Panc1 (cell line): ENCODE measurements at regions not wholly inside any gene's neighbourhood (a gene's known extent, or its start where the extent isn't known, plus 50 kb on each side); places are given as distances from the start of the nearest gene placed in this dataset.

Source experiments
- ATAC-seq: fragments of 200-7000 bp; cut with Tn5 transposase; 2 replicates; pipeline ENCODE4 v1.9.1; 2020; ENCODE audit warnings: mild to moderate bottlenecking, moderate library complexity
- BruUV-seq: library from RNA; stranded (reverse); fragments of 400-500 nt; replicated peaks from 2 replicates; lab custom pipeline; 2021; lab: Mats Ljungman, UMichigan
- CTCF ChIA-PET: fragments of 300-600 bp; sonication (Branson Sonifier 250); formaldehyde crosslinking; loops from one replicate; lab custom pipeline; 2022; ENCODE audit warnings: antibody characterized with exemption; lab: Charles Lee
- POLR2A ChIA-PET: fragments of 300-600 bp; sonication (Branson Sonifier 250); formaldehyde crosslinking; loops from one replicate; lab custom pipeline; 2022; ENCODE audit warnings: antibody characterized with exemption; lab: Charles Lee
- DNase-seq: peaks from one replicate; pipeline ENCODE4 v3.0.0-alpha.2; 2010; ENCODE audit warnings: low read depth, low spot score
- H3K27ac ChIP-seq: 2 replicates; pipeline ENCODE4 v1.5.1; 2011; ENCODE audit warnings: mild to moderate bottlenecking, low read length, inconsistent platforms
- H3K27me3 ChIP-seq: fragments of 200-500 bp; sonication (Bioruptor generic); 2 replicates; pipeline ENCODE4 v1.6.0; 2014; ENCODE audit warnings: low read length, inconsistent platforms; ENCODE audit not compliant: control insufficient read depth, insufficient read depth
- H3K36me3 ChIP-seq: fragments of 200-500 bp; sonication (Bioruptor generic); 2 replicates; pipeline ENCODE4 v1.5.1; 2014; ENCODE audit warnings: inconsistent platforms, mild to moderate bottlenecking, low read length, moderate library complexity; ENCODE audit not compliant: control insufficient read depth, insufficient read depth
- H3K4me1 ChIP-seq: 2 replicates; pipeline ENCODE4 v1.5.1; 2011; ENCODE audit warnings: inconsistent platforms, mild to moderate bottlenecking, low read length, moderate library complexity; ENCODE audit not compliant: control insufficient read depth, insufficient read depth
- H3K4me3 ChIP-seq, 2 experiments: 2 replicates each; pipeline ENCODE4 v1.5.1; 2011 to 2012; ENCODE audit warnings: low read depth in 2 of 2, low read length in 2 of 2, mild to moderate bottlenecking in 2 of 2, inconsistent platforms in 1 of 2, moderate library complexity in 1 of 2
- H3K9me3 ChIP-seq: fragments of 200-500 bp; sonication (Bioruptor generic); 2 replicates; pipeline ENCODE4 v1.5.1; 2014; ENCODE audit warnings: low read depth, mild to moderate bottlenecking, inconsistent platforms, low read length, moderate library complexity; ENCODE audit not compliant: control insufficient read depth, insufficient read depth
- CTCF ChIP-seq: fragments of 450-650 bp; IDR thresholded peaks from 2 replicates; pipeline ENCODE4 v1.5.1; 2017; ENCODE audit warnings: mild to moderate bottlenecking
- POLR2AphosphoS5 ChIP-seq: IDR thresholded peaks from 2 replicates; pipeline ENCODE4 v1.6.1; 2012; ENCODE audit warnings: mild to moderate bottlenecking, low read depth, low read length, moderate library complexity
- REST ChIP-seq, 2 experiments: IDR thresholded peaks; 2 replicates each; pipeline ENCODE4 v1.6.1; 2011 to 2012; ENCODE audit warnings: low read depth in 2 of 2, control low read depth in 1 of 2, low read length in 1 of 2, mild to moderate bottlenecking in 1 of 2, moderate library complexity in 1 of 2; ENCODE audit not compliant: insufficient read depth in 1 of 2
- SIN3A ChIP-seq: IDR thresholded peaks from 2 replicates; pipeline ENCODE4 v1.6.1; 2012; ENCODE audit warnings: low read depth, mild to moderate bottlenecking, low read length, moderate library complexity, borderline replicate concordance; ENCODE audit not compliant: insufficient read depth
- TCF7L2 ChIP-seq: IDR thresholded peaks from 2 replicates; pipeline ENCODE4 v1.6.1; 2011; ENCODE audit warnings: mild to moderate bottlenecking, low read depth, low read length, inconsistent platforms
- in situ Hi-C: cut with HindIII; loops from 2 replicates; pipeline ENCODE4 v1.10.0; 2016; ENCODE audit warnings: low sequenced_read_pairs, low pct_unique_long_range_greater_than_20kb
- intact Hi-C: fragments of 100-400 bp; cut with micrococcal nuclease; formaldehyde crosslinking; loops from one replicate; pipeline ENCODE4 v1.10.0; 2022; ENCODE audit not compliant: unreplicated experiment

DNA sequence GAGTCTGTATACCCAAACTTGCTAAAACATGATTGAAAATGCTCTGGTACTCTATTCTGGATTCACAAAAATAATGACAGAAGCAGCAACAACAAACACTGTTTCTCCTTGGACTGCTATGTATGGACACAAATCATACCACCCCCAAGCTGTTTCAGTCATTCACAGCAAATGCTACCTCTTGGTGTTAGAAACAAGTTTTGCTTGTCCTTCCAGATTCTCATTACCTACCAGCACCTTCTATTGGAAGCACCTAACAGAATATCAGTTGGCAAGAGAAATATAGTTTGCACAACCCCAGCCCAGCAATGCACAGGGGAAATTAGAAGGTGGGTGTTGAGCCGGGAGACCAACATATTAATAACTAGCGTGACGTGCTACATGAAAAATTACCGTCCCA lies 1950.9 kb downstream of the C4orf33 start:
- in situ Hi-C loops: no loop called here
- Histone ChIP-seq H3K27me3 (no peaks in the 10 kb centered on the region), H3K36me3 (no peaks in the 10 kb centered on the region), H3K4me1 (no peaks in the 10 kb centered on the region), H3K4me3 (no peak overlapping the region), H3K9me3 (no peaks in the 10 kb centered on the region), H3K27ac (no peak overlapping the region)
- TF ChIP-seq TCF7L2 (no peak), CTCF (no peak)
- CTCF ChIA-PET: no interaction called here
- DNase-seq (no peak), ATAC-seq (no peak)
- no TSS peak for BruUV-seq
- intact Hi-C loops: no loop called here
- POLR2A ChIA-PET: no interaction called here

GRCh38 chr4:131052646-131053045 lies 1956.7 kb downstream of the C4orf33 start:
- no peak overlapping the region for H3K4me3 ChIP-seq
- ChIA-PET CTCF (no interaction called here), POLR2A (no interaction called here)
- no TSS peak for BruUV-seq
- ATAC-seq (no peak), DNase-seq (no peak)
- no peaks in the 10 kb centered on the region for H3K4me1 ChIP-seq
- H3K36me3 ChIP-seq: no peaks in the 10 kb centered on the region
- in situ Hi-C loops: no loop called here
- H3K27me3 ChIP-seq: no peaks in the 10 kb centered on the region
- TF ChIP-seq REST (IDR thresholded peaks at IDR 0.05; ENCODE audit: insufficient read depth in 1 of 2, low read depth in 2 of 2, low read length in 1 of 2): no peak
- no peaks in the 10 kb centered on the region for H3K9me3 ChIP-seq
- no peak overlapping the region for H3K27ac ChIP-seq
- intact Hi-C loops: no loop called here

- H3K4me3 ChIP-seq: no peak overlapping the region
- in situ Hi-C loops: no loop called here
- ATAC-seq (no peak), DNase-seq (no peak)
- H3K36me3 ChIP-seq: no peaks in the 10 kb centered on the region
- H3K27me3 ChIP-seq: no peaks in the 10 kb centered on the region
- no peak overlapping the region for H3K27ac ChIP-seq
- H3K9me3 ChIP-seq: no peaks in the 10 kb centered on the region
- POLR2A ChIA-PET: no interaction called here
- H3K4me1 ChIP-seq: no peaks in the 10 kb centered on the region
- CTCF ChIA-PET: no interaction called here
- BruUV-seq: no TSS peak
- TF ChIP-seq TCF7L2 (no peak), CTCF (no peak), SIN3A (no peak), REST (IDR thresholded peaks at IDR 0.05; ENCODE audit: insufficient read depth in 1 of 2, low read depth in 2 of 2, low read length in 1 of 2) (no peak), POLR2AphosphoS5 (no peak)
- intact Hi-C loops: no loop called here
These were observed 1958.6 kb downstream of the C4orf33 start for GRCh38 chr4:131054489-131055019.
